SK-N-SH (cell line): ENCODE measurements at regions not wholly inside any gene's neighbourhood (a gene's known extent, or its start where the extent isn't known, plus 50 kb on each side); places are given as distances from the start of the nearest gene placed in this dataset.

Experiments used
- CTCF ChIA-PET: fragments of 300-600, 350-600 bp; formaldehyde crosslinking; extraction: SDS; loops from one replicate; lab custom pipeline; 2021; lab: Yijun Ruan, JAX
- POLR2A ChIA-PET: fragments of 350-600 bp; sonication (Branson Sonifier 250); formaldehyde crosslinking; extraction: SDS; loops from one replicate; lab custom pipeline; 2020; ENCODE audit warnings: antibody characterized with exemption, inconsistent platforms; lab: Yijun Ruan, JAX
- DNase-seq: peaks from one replicate; pipeline ENCODE4 v3.0.0; 2012
- H2AFZ ChIP-seq: fragments of 200-600 bp; sonication (generic); 2 replicates; pipeline ENCODE4 v1.8.1; 2016; ENCODE audit warnings: antibody characterized with exemption, mild to moderate bottlenecking, low read depth
- H3F3A ChIP-seq: fragments of 200-600 bp; sonication (generic); replicated peaks from 2 replicates; pipeline ENCODE3; 2016; ENCODE audit warnings: antibody characterized with exemption, mild to moderate bottlenecking; ENCODE audit not compliant: insufficient read depth
- H3K27ac ChIP-seq, 2 experiments: fragments of 200-500 bp in 1 of 2; fragments of 200-600 bp in 1 of 2; sonication (Bioruptor generic) in 1 of 2; sonication (generic), shearing (Covaris generic) in 1 of 2; 2 replicates each; pipeline versions ENCODE4 v1.5.1 to v1.6.1; 2014 to 2016; ENCODE audit warnings: low read depth in 2 of 2, inconsistent platforms in 1 of 2, low read length in 1 of 2, mild to moderate bottlenecking in 1 of 2, mixed read lengths in 1 of 2
- H3K27me3 ChIP-seq: fragments of 200-600 bp; sonication (generic), shearing (Covaris generic); 2 replicates; pipeline ENCODE4 v1.6.1; 2016; ENCODE audit warnings: mixed run types; ENCODE audit not compliant: insufficient read depth
- H3K36me3 ChIP-seq, 2 experiments: fragments of 200-500 bp in 1 of 2; fragments of 200-600 bp in 1 of 2; sonication (Bioruptor generic) in 1 of 2; sonication (generic) in 1 of 2; replicated peaks in 1 of 2; 2 replicates each; pipeline versions ENCODE3 to v1.5.1; 2014 to 2016; ENCODE audit warnings: low read length in 1 of 2, mild to moderate bottlenecking in 1 of 2; ENCODE audit not compliant: insufficient read depth in 2 of 2, control insufficient read depth in 1 of 2
- H3K4me1 ChIP-seq, 2 experiments: fragments of 200-500 bp in 1 of 2; fragments of 200-600 bp in 1 of 2; sonication (Bioruptor generic) in 1 of 2; sonication (generic), shearing (Covaris generic) in 1 of 2; 2 replicates each; pipeline versions ENCODE4 v1.5.1 to v1.6.1; 2014 to 2016; ENCODE audit warnings: low read depth in 1 of 2, low read length in 1 of 2, mixed run types in 1 of 2; ENCODE audit not compliant: insufficient read depth in 2 of 2, control insufficient read depth in 1 of 2
- H3K4me2 ChIP-seq: fragments of 200-600 bp; sonication (generic), shearing (Covaris generic); 2 replicates; pipeline ENCODE4 v1.6.1; 2017; ENCODE audit warnings: mixed run types
- H3K4me3 ChIP-seq, 2 experiments: fragments of 200-500 bp in 1 of 2; fragments of 200-600 bp in 1 of 2; sonication (Bioruptor generic) in 1 of 2; sonication (generic), shearing (Covaris generic) in 1 of 2; 2 replicates each; pipeline versions ENCODE4 v1.5.1 to v1.8.1; 2014 to 2016; ENCODE audit warnings: low read depth in 2 of 2, inconsistent platforms in 1 of 2, low read length in 1 of 2, mild to moderate bottlenecking in 1 of 2, mixed read lengths in 1 of 2, moderate library complexity in 1 of 2
- H3K79me2 ChIP-seq: fragments of 200-600 bp; sonication (generic); 2 replicates; pipeline ENCODE4 v1.8.1; 2017; ENCODE audit warnings: mild to moderate bottlenecking; ENCODE audit not compliant: insufficient read depth
- H3K9ac ChIP-seq: fragments of 200-600 bp; sonication (generic); 2 replicates; pipeline ENCODE4 v1.6.1; 2017; ENCODE audit warnings: mixed run types
- H3K9me2 ChIP-seq: fragments of 200-600 bp; sonication (generic); 2 replicates; pipeline ENCODE4 v1.6.1; 2017; ENCODE audit warnings: mixed run types
- H3K9me3 ChIP-seq: fragments of 200-600 bp; sonication (generic); 2 replicates; pipeline ENCODE4 v1.6.1; 2017; ENCODE audit warnings: mixed run types, mild to moderate bottlenecking, moderate library complexity
- H4K20me1 ChIP-seq: fragments of 200-600 bp; sonication (generic); 2 replicates; pipeline ENCODE4 v1.6.1; 2017; ENCODE audit warnings: mild to moderate bottlenecking, mixed run types; ENCODE audit not compliant: insufficient read depth
- CHD2 ChIP-seq: fragments of 150-350 bp; IDR thresholded peaks from 2 replicates; pipeline ENCODE4 v1.6.1; 2018; ENCODE audit warnings: low read length; ENCODE audit not compliant: partially characterized antibody
- CTCF ChIP-seq: fragments of 200-600 bp; sonication (generic); IDR thresholded peaks from 2 replicates; pipeline ENCODE4 v1.6.1; 2017; ENCODE audit warnings: antibody characterized with exemption, mild to moderate bottlenecking, moderate library complexity
- EZH2phosphoT487 ChIP-seq: fragments of 200-600 bp; sonication (generic); IDR thresholded peaks from 2 replicates; pipeline ENCODE4 v1.6.1; 2017; ENCODE audit warnings: low read depth, mixed run types, mild to moderate bottlenecking, antibody characterized with exemption, moderate library complexity, borderline replicate concordance
- FOXM1 ChIP-seq: IDR thresholded peaks from 2 replicates; pipeline ENCODE4 v1.4.0; 2012; ENCODE audit warnings: low read depth, mild to moderate bottlenecking
- GATA2 ChIP-seq: sonication (generic); formaldehyde crosslinking; IDR thresholded peaks from 2 replicates; pipeline ENCODE4 v1.5.0; 2020; ENCODE audit warnings: mild to moderate bottlenecking, missing genetic modification reagents
- JUND ChIP-seq: IDR thresholded peaks from 2 replicates; pipeline ENCODE4 v1.4.0; 2012
- MXI1 ChIP-seq: IDR thresholded peaks from 2 replicates; pipeline ENCODE4 v1.6.1; 2012; ENCODE audit warnings: mild to moderate bottlenecking, low read depth, low read length, improper control_type of control experiment
- NRF1 ChIP-seq: IDR thresholded peaks from 2 replicates; pipeline ENCODE4 v1.6.1; 2012; ENCODE audit warnings: low read depth, mild to moderate bottlenecking, low read length
- POLR2AphosphoS5 ChIP-seq: IDR thresholded peaks from 2 replicates; pipeline ENCODE4 v1.6.1; 2012; ENCODE audit warnings: low read depth, low read length
- RAD21 ChIP-seq: IDR thresholded peaks from 2 replicates; pipeline ENCODE4 v1.6.1; 2012; ENCODE audit warnings: mild to moderate bottlenecking, low read length
- RCOR1 ChIP-seq: fragments of 150-350 bp; IDR thresholded peaks from 2 replicates; pipeline ENCODE4 v1.6.1; 2017; ENCODE audit warnings: antibody characterized with exemption, low read length
- RFX5 ChIP-seq: IDR thresholded peaks from 2 replicates; pipeline ENCODE4 v1.6.1; 2012; ENCODE audit warnings: mild to moderate bottlenecking, improper control_type of control experiment, low read length
- SIN3A ChIP-seq: IDR thresholded peaks from 2 replicates; pipeline ENCODE4 v1.6.1; 2012; ENCODE audit warnings: low read depth, mild to moderate bottlenecking, low read length, moderate library complexity, borderline replicate concordance
- SMC3 ChIP-seq: IDR thresholded peaks from 2 replicates; pipeline ENCODE4 v1.6.1; 2012; ENCODE audit warnings: low read depth, low read length, improper control_type of control experiment
- TAF1 ChIP-seq: IDR thresholded peaks from 2 replicates; pipeline ENCODE4 v1.6.1; 2012; ENCODE audit warnings: low read depth, mild to moderate bottlenecking, low read length, moderate library complexity, borderline replicate concordance
- TCF12 ChIP-seq: IDR thresholded peaks from 2 replicates; pipeline ENCODE4 v1.4.0; 2012
- YY1 ChIP-seq: IDR thresholded peaks from 2 replicates; pipeline ENCODE4 v1.4.0; 2012; ENCODE audit warnings: low read depth, mild to moderate bottlenecking
- WGBS: methylation state at CpG from one replicate; pipeline ENCODE4 v1.1.6; 2017; ENCODE audit warnings: low lambda C conversion rate; 5-methylcytosine and 5-hydroxymethylcytosine counted together
- TF ChIP-seq, protein P1 (sequence below): IDR thresholded peaks from 2 replicates; pipeline ENCODE4 v1.4.0; 2012; ENCODE audit warnings: low read depth
- TF ChIP-seq, protein P2 (sequence below): IDR thresholded peaks from 2 replicates; pipeline ENCODE4; 2012
- TF ChIP-seq, protein P3 (sequence below): IDR thresholded peaks from 2 replicates; pipeline ENCODE4 v1.4.0; 2012; ENCODE audit warnings: low read depth, borderline replicate concordance

DNA sequence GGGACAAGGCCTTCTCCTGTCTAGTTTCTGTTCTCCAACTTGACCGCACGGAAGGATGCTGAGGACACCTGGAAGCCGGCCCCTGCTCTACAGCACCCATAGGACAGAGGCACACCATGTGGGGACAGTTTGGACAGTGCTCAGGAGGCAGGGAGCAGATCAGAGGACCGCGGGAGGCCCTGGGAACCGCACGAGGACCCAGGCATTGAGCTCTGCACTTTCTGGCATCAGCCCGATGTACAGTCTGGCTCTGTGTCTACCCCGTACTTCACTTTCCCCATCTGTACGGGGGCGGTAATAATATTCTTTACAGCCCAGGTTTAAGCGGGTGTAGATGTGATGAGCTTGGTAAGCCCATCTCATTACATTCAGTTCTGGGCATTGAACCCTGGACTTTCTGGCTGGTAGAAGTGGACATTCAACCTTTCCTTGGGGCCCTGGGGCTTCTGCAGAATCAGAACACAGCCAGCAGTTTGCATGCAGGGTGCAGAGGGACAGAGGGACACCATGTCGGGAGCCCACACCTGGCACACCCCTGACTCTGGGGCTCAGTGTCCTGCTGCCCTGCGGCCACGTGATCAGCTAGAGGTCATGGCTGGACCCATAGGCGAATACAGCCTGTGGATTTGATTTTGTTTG, 258.7 kb downstream of the SEC14L1 start:
- peaks cover 20 to 39% of the 10 kb centered on the region in 2 experiments; a peak in 3 of 4 replicates for H3K4me1 ChIP-seq
- H3F3A ChIP-seq: no peaks in the 10 kb centered on the region
- CTCF ChIA-PET: interaction anchor here (0.7 to 16.7 kb wide), 22 partner anchors 10 to 614 kb away, joined by 3 to 364 read pairs (median 12); no protein-coding TSS in a partner anchor
- H3K79me2 ChIP-seq: peaks cover 94% of the 10 kb centered on the region
- 97% methylated on average over 16 of the region's 16 CpGs for WGBS
- H3K9me2 ChIP-seq: no peaks in the 10 kb centered on the region
- H3K4me3 ChIP-seq: no peak overlapping the region
- H3K4me2 ChIP-seq: no peak overlapping the region
- POLR2A ChIA-PET: interaction anchor here (0.6 to 2.0 kb wide), 5 partner anchors 7 to 25 kb away, joined by 3 to 9 read pairs (median 5); no protein-coding TSS in a partner anchor
- DNase-seq: no peak
- peaks cover 23% of the 10 kb centered on the region; the same call in 1 of the 2 replicates for H4K20me1 ChIP-seq
- no peaks in the 10 kb centered on the region for H3K27me3 ChIP-seq
- no peaks in the 10 kb centered on the region for H3K9me3 ChIP-seq
- TF ChIP-seq NRF1 (no peak), MXI1 (no peak), SIN3A (no peak), RFX5 (no peak), POLR2AphosphoS5 (no peak), TAF1 (no peak), YY1 (no peak), RAD21 (no peak), JUND (no peak)
- TF ChIP-seq, protein P1, sequence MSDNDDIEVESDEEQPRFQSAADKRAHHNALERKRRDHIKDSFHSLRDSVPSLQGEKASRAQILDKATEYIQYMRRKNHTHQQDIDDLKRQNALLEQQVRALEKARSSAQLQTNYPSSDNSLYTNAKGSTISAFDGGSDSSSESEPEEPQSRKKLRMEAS: no peak
- TF ChIP-seq, protein P2, sequence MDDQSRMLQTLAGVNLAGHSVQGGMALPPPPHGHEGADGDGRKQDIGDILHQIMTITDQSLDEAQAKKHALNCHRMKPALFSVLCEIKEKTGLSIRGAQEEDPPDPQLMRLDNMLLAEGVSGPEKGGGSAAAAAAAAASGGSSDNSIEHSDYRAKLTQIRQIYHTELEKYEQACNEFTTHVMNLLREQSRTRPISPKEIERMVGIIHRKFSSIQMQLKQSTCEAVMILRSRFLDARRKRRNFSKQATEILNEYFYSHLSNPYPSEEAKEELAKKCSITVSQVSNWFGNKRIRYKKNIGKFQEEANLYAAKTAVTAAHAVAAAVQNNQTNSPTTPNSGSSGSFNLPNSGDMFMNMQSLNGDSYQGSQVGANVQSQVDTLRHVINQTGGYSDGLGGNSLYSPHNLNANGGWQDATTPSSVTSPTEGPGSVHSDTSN: no peak
- peaks cover 0 to 15% of the 10 kb centered on the region in 2 experiments for H3K36me3 ChIP-seq
- no peak overlapping the region for H2AFZ ChIP-seq
- H3K27ac ChIP-seq: peak overlapping the region in 1 of 2 experiments; percentile 40; a peak in 1 of 4 replicates
- no peak overlapping the region for H3K9ac ChIP-seq

GRCh38 chr17:77400445-77400870, 259.7 kb downstream of the SEC14L1 start:
- Histone ChIP-seq H3K27ac (peak overlapping the region in 1 of 2 experiments; percentile 74; a peak in 2 of 4 replicates), H3K9me3 (no peaks in the 10 kb centered on the region), H3K79me2 (peaks cover 92% of the 10 kb centered on the region), H3K9ac (no peak overlapping the region), H3K4me3 (no peak overlapping the region), H2AFZ (no peak overlapping the region), H4K20me1 (peaks cover 22% of the 10 kb centered on the region; the same call in 1 of the 2 replicates), H3K27me3 (no peaks in the 10 kb centered on the region), H3K4me2 (no peak overlapping the region), H3F3A (no peaks in the 10 kb centered on the region), H3K36me3 (peaks cover 0 to 15% of the 10 kb centered on the region in 2 experiments), H3K4me1 (peaks cover 26 to 36% of the 10 kb centered on the region in 2 experiments; a peak in 3 of 4 replicates)
- DNase-seq: peak; percentile 95
- ChIA-PET POLR2A (interaction anchor here (0.6 to 2.0 kb wide), 10 partner anchors 8 to 69 kb away, joined by 3 to 9 read pairs (median 4); no protein-coding TSS in a partner anchor), CTCF (interaction anchor here (0.6 to 16.7 kb wide), 62 partner anchors 10 to 640 kb away, joined by 3 to 364 read pairs (median 5); no protein-coding TSS in a partner anchor)
- WGBS: 76% methylated on average over 8 of the region's 8 CpGs
- TF ChIP-seq, protein P1: no peak
- TF ChIP-seq FOXM1 (no peak), TAF1 (no peak), TCF12 (no peak), CTCF (peak; percentile 66), GATA2 (CRISPR knock-in tag) (0 out of 2 replicates have a peak, but pooled peaks have one; percentile 15), EZH2phosphoT487 (no peak), SMC3 (peak; percentile 93), RCOR1 (peak; percentile 52; the same call in 1 of the 2 replicates), JUND (no peak), MXI1 (peak; percentile 83), CHD2 (peak; percentile 71), RAD21 (peak; percentile 91)
- TF ChIP-seq, protein P3, sequence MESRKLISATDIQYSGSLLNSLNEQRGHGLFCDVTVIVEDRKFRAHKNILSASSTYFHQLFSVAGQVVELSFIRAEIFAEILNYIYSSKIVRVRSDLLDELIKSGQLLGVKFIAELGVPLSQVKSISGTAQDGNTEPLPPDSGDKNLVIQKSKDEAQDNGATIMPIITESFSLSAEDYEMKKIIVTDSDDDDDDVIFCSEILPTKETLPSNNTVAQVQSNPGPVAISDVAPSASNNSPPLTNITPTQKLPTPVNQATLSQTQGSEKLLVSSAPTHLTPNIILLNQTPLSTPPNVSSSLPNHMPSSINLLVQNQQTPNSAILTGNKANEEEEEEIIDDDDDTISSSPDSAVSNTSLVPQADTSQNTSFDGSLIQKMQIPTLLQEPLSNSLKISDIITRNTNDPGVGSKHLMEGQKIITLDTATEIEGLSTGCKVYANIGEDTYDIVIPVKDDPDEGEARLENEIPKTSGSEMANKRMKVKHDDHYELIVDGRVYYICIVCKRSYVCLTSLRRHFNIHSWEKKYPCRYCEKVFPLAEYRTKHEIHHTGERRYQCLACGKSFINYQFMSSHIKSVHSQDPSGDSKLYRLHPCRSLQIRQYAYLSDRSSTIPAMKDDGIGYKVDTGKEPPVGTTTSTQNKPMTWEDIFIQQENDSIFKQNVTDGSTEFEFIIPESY: no peak
- TF ChIP-seq, all 33 proteins: peak for 7
- no peaks in the 10 kb centered on the region for H3K9me2 ChIP-seq
